ENCODE measurements at regions not wholly inside any gene's neighbourhood (a gene's known extent, or its start where the extent isn't known, plus 50 kb on each side); places are given as distances from the start of the nearest gene placed in this dataset.
"Not testable (repeated sequence)": the region's sequence is repeated elsewhere in the genome, so short reads cannot be mapped to it uniquely, and the experiment has no call there.

DNA sequence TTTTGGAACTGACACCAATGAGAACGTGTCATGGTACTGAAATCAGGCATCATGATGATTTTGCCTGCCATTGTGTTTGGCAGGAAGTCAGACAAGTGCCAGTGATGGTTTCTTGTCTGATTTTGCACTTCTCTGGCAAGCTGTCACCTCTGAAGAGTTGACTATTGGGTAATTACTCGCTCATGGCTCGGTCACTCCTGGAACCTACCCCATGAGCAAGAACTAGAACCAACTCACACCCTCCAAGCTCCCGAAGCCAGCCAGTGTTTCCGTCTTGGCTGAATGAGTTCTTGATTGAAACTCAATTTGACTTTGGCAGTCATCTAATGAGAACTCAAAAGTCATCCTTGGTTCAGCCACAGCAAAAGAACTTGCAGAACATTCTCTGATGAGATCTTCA lies 73.9 kb downstream of the CDRT15L2 start:
- TF ChIP-seq EZH2phosphoT487 (IDR thresholded peaks at IDR 0.05; ENCODE audit: insufficient read depth, low read depth); EZH2 (IDR thresholded peaks at IDR 0.05; ENCODE audit: insufficient read depth, poor library complexity, severe bottlenecking): not testable (repeated sequence)

All from GM23248 (cell line).